ENCODE measurements at regions not wholly inside any gene's neighbourhood (a gene's known extent, or its start where the extent isn't known, plus 50 kb on each side); places are given as distances from the start of the nearest gene placed in this dataset.

- peaks cover 3% of the 10 kb centered on the region for H3K27me3 Mint-ChIP-seq
- peaks cover 10% of the 10 kb centered on the region for H3K4me1 Mint-ChIP-seq (ENCODE audit: low read depth)
- no peak overlapping the region for H3K4me3 Mint-ChIP-seq
- intact Hi-C loops (cut with micrococcal nuclease) = loop anchor here (5.0 to 10.0 kb wide), 2 partner anchors 83 to 130 kb away; no protein-coding TSS in a partner anchor
- DNase-seq = no peak
- H3K27ac Mint-ChIP-seq = no peak overlapping the region
- POLR2A ChIA-PET = no interaction called here
- H3K36me3 Mint-ChIP-seq = no peaks in the 10 kb centered on the region
- CTCF ChIA-PET = no interaction called here
- no peaks in the 10 kb centered on the region for H3K9me3 Mint-ChIP-seq
Measured at GRCh38 chr1:172964864-172965263, 85.9 kb downstream of the TNFSF18 start.

GRCh38 chr1:172966844-172967540 is 83.7 kb downstream of the TNFSF18 start:
- H3K9me3 Mint-ChIP-seq = no peaks in the 10 kb centered on the region
- POLR2A ChIA-PET = no interaction called here
- no peak overlapping the region for H3K4me3 Mint-ChIP-seq
- no peaks in the 10 kb centered on the region for H3K36me3 Mint-ChIP-seq
- CTCF ChIA-PET = interaction anchor here (0.6 to 1.2 kb wide), 2 partner anchors 60 to 235 kb away, joined by 3 read pairs; no protein-coding TSS in a partner anchor
- DNase-seq = no peak
- peaks cover 6% of the 10 kb centered on the region for H3K27me3 Mint-ChIP-seq
- H3K27ac Mint-ChIP-seq = no peak overlapping the region
- intact Hi-C loops (cut with micrococcal nuclease) = loop anchor here (1.0 to 10.0 kb wide), 4 partner anchors 65 to 222 kb away; no protein-coding TSS in a partner anchor
- peaks cover 10% of the 10 kb centered on the region for H3K4me1 Mint-ChIP-seq (ENCODE audit: low read depth)

GRCh38 chr1:172967936-172968335 is 82.8 kb downstream of the TNFSF18 start:
- Mint-ChIP-seq H3K4me1 (ENCODE audit: low read depth) (peaks cover 10% of the 10 kb centered on the region), H3K36me3 (no peaks in the 10 kb centered on the region), H3K9me3 (no peaks in the 10 kb centered on the region), H3K4me3 (no peak overlapping the region), H3K27me3 (peaks cover 6% of the 10 kb centered on the region), H3K27ac (no peak overlapping the region)
- intact Hi-C loops (cut with micrococcal nuclease) = loop anchor here (1.0 to 10.0 kb wide), 4 partner anchors 66 to 223 kb away; no protein-coding TSS in a partner anchor
- DNase-seq = no peak
- POLR2A ChIA-PET = no interaction called here
- CTCF ChIA-PET = interaction anchor here (0.6 kb wide), 1 partner anchor 61 kb away, joined by 3 read pairs; no protein-coding TSS in a partner anchor

GRCh38 chr1:172969611-172970010 is 81.1 kb downstream of the TNFSF18 start:
- POLR2A ChIA-PET = no interaction called here
- Mint-ChIP-seq H3K36me3 (no peaks in the 10 kb centered on the region), H3K9me3 (no peaks in the 10 kb centered on the region), H3K4me3 (no peak overlapping the region), H3K27ac (no peak overlapping the region), H3K27me3 (peaks cover 6% of the 10 kb centered on the region), H3K4me1 (ENCODE audit: low read depth) (peaks cover 10% of the 10 kb centered on the region)
- intact Hi-C loops (cut with micrococcal nuclease) = loop anchor here (5.0 to 10.0 kb wide), 2 partner anchors 87 to 135 kb away; no protein-coding TSS in a partner anchor
- DNase-seq = no peak
- CTCF ChIA-PET = no interaction called here

- no peaks in the 10 kb centered on the region for H3K9me3 Mint-ChIP-seq
- CTCF ChIA-PET = no interaction called here
- no peak overlapping the region for H3K27ac Mint-ChIP-seq
- H3K4me1 Mint-ChIP-seq (ENCODE audit: low read depth) = peaks cover 10% of the 10 kb centered on the region
- DNase-seq = no peak
- H3K27me3 Mint-ChIP-seq = peaks cover 6% of the 10 kb centered on the region
- H3K36me3 Mint-ChIP-seq = no peaks in the 10 kb centered on the region
- intact Hi-C loops (cut with micrococcal nuclease) = no loop called here
- POLR2A ChIA-PET = no interaction called here
- no peak overlapping the region for H3K4me3 Mint-ChIP-seq
Measured at GRCh38 chr1:172970186-172970585, 80.6 kb downstream of the TNFSF18 start.

GRCh38 chr1:172971241-172971640 is 79.5 kb downstream of the TNFSF18 start:
- no peak for DNase-seq
- intact Hi-C loops (cut with micrococcal nuclease) = no loop called here
- POLR2A ChIA-PET = no interaction called here

GRCh38 chr1:172972258-172972657 is 78.5 kb downstream of the TNFSF18 start:
- ChIA-PET CTCF (no interaction called here), POLR2A (no interaction called here)

More at GRCh38 chr1:172971241-172971640, 79.5 kb downstream of the TNFSF18 start:
- Mint-ChIP-seq H3K27ac (no peak overlapping the region), H3K4me3 (no peak overlapping the region), H3K36me3 (no peaks in the 10 kb centered on the region), H3K4me1 (ENCODE audit: low read depth) (peaks cover 10% of the 10 kb centered on the region), H3K9me3 (no peaks in the 10 kb centered on the region), H3K27me3 (peaks cover 6% of the 10 kb centered on the region)
- CTCF ChIA-PET = interaction anchor here (0.6 to 1.2 kb wide), 2 partner anchors 145 to 227 kb away, joined by 3 read pairs; no protein-coding TSS in a partner anchor

GRCh38 chr1:172973424-172973823 is 77.3 kb downstream of the TNFSF18 start:
- no peaks in the 10 kb centered on the region for H3K4me1 Mint-ChIP-seq (ENCODE audit: low read depth)
- CTCF ChIA-PET = no interaction called here
- intact Hi-C loops (cut with micrococcal nuclease) = no loop called here
- no peak for DNase-seq
- H3K27ac Mint-ChIP-seq = no peak overlapping the region
- POLR2A ChIA-PET = no interaction called here
- H3K27me3 Mint-ChIP-seq = peaks cover 6% of the 10 kb centered on the region
- H3K4me3 Mint-ChIP-seq = no peak overlapping the region
- no peaks in the 10 kb centered on the region for H3K9me3 Mint-ChIP-seq
- no peaks in the 10 kb centered on the region for H3K36me3 Mint-ChIP-seq

More at GRCh38 chr1:172972258-172972657, 78.5 kb downstream of the TNFSF18 start:
- Mint-ChIP-seq H3K9me3 (no peaks in the 10 kb centered on the region), H3K36me3 (no peaks in the 10 kb centered on the region), H3K27me3 (peaks cover 6% of the 10 kb centered on the region), H3K4me3 (no peak overlapping the region), H3K4me1 (ENCODE audit: low read depth) (peaks cover 5% of the 10 kb centered on the region), H3K27ac (no peak overlapping the region)
- DNase-seq = no peak
- intact Hi-C loops (cut with micrococcal nuclease) = no loop called here

GRCh38 chr1:172976222-172977041 is 74.3 kb downstream of the TNFSF18 start:
- Mint-ChIP-seq H3K9me3 (no peaks in the 10 kb centered on the region), H3K27me3 (no peaks in the 10 kb centered on the region), H3K4me1 (ENCODE audit: low read depth) (no peaks in the 10 kb centered on the region), H3K27ac (no peak overlapping the region), H3K36me3 (no peaks in the 10 kb centered on the region), H3K4me3 (no peak overlapping the region)
- ChIA-PET CTCF (no interaction called here), POLR2A (no interaction called here)
- intact Hi-C loops (cut with micrococcal nuclease) = no loop called here
- no peak for DNase-seq

- H3K27ac Mint-ChIP-seq = no peak overlapping the region
- no peak overlapping the region for H3K4me3 Mint-ChIP-seq
- intact Hi-C loops (cut with micrococcal nuclease) = no loop called here
- no peaks in the 10 kb centered on the region for H3K4me1 Mint-ChIP-seq (ENCODE audit: low read depth)
- CTCF ChIA-PET = no interaction called here
- no peaks in the 10 kb centered on the region for H3K36me3 Mint-ChIP-seq
- POLR2A ChIA-PET = no interaction called here
- peaks cover 1% of the 10 kb centered on the region for H3K9me3 Mint-ChIP-seq
- H3K27me3 Mint-ChIP-seq = no peaks in the 10 kb centered on the region
- no peak for DNase-seq
Measured at GRCh38 chr1:172977296-172978017, 73.3 kb downstream of the TNFSF18 start.

- ChIA-PET CTCF (no interaction called here), POLR2A (no interaction called here)
- H3K36me3 Mint-ChIP-seq = no peaks in the 10 kb centered on the region
- H3K4me3 Mint-ChIP-seq = no peak overlapping the region
- DNase-seq = no peak
- no peaks in the 10 kb centered on the region for H3K4me1 Mint-ChIP-seq (ENCODE audit: low read depth)
- no peak overlapping the region for H3K27ac Mint-ChIP-seq
- no peaks in the 10 kb centered on the region for H3K27me3 Mint-ChIP-seq
- intact Hi-C loops (cut with micrococcal nuclease) = no loop called here
- H3K9me3 Mint-ChIP-seq = peaks cover 2% of the 10 kb centered on the region
Measured at GRCh38 chr1:172978595-172978994, 72.1 kb downstream of the TNFSF18 start.

- Mint-ChIP-seq H3K36me3 (no peaks in the 10 kb centered on the region), H3K9me3 (peaks cover 2% of the 10 kb centered on the region), H3K4me1 (ENCODE audit: low read depth) (no peaks in the 10 kb centered on the region), H3K4me3 (no peak overlapping the region), H3K27me3 (no peaks in the 10 kb centered on the region), H3K27ac (no peak overlapping the region)
- no peak for DNase-seq
- POLR2A ChIA-PET = no interaction called here
- CTCF ChIA-PET = no interaction called here
- intact Hi-C loops (cut with micrococcal nuclease) = no loop called here
Measured at GRCh38 chr1:172979828-172980227, 70.9 kb downstream of the TNFSF18 start.
